IMR-90 (cell line): ENCODE measurements at regions not wholly inside any gene's neighbourhood (a gene's known extent, or its start where the extent isn't known, plus 50 kb on each side); places are given as distances from the start of the nearest gene placed in this dataset.

Experiments used
- ATAC-seq: fragments of 200-7000 bp; cut with Tn5 transposase; 2 replicates; pipeline ENCODE4 v1.9.1; 2020; ENCODE audit warnings: low read depth, mild to moderate bottlenecking, moderate library complexity
- BruUV-seq: library from RNA; stranded (reverse); fragments of 400-500 nt; replicated peaks from 2 replicates; lab custom pipeline; 2021; lab: Mats Ljungman, UMichigan
- CTCF ChIA-PET: fragments of 300-600 bp; formaldehyde crosslinking; extraction: SDS; loops from one replicate; lab custom pipeline; 2021; ENCODE audit warnings: antibody characterized with exemption; lab: Yijun Ruan, JAX
- POLR2A ChIA-PET: fragments of 300-600 bp; sonication (Branson Sonifier 250); formaldehyde crosslinking; loops from one replicate; lab custom pipeline; 2022; ENCODE audit warnings: antibody characterized with exemption; ENCODE audit not compliant: unreplicated experiment; lab: Charles Lee
- DNase-seq: peaks from one replicate; pipeline ENCODE4 v3.0.0; 2013
- H2AFZ ChIP-seq: replicated peaks from 2 replicates; pipeline ENCODE3; 2013; ENCODE audit warnings: low read length, mild to moderate bottlenecking; ENCODE audit not compliant: poor library complexity
- H2AK5ac ChIP-seq: 2 replicates; pipeline ENCODE4 v1.6.1; 2013; ENCODE audit warnings: low read depth, low read length, inconsistent platforms
- H2AK9ac ChIP-seq: replicated peaks from 2 replicates; pipeline ENCODE3; 2013; ENCODE audit warnings: mild to moderate bottlenecking, low read depth, low read length, moderate library complexity; ENCODE audit not compliant: poor library complexity
- H2BK120ac ChIP-seq: 2 replicates; pipeline ENCODE4 v1.6.1; 2013; ENCODE audit warnings: low read depth, low read length, inconsistent platforms
- H2BK15ac ChIP-seq: 3 replicates; pipeline ENCODE4 v1.6.1; 2013; ENCODE audit warnings: low read depth, low read length, inconsistent platforms
- H2BK20ac ChIP-seq: 2 replicates; pipeline ENCODE4 v1.6.1; 2013; ENCODE audit warnings: low read depth, mild to moderate bottlenecking, inconsistent platforms, low read length, moderate library complexity
- H2BK5ac ChIP-seq: 2 replicates; pipeline ENCODE4 v1.6.1; 2013; ENCODE audit warnings: mild to moderate bottlenecking, low read depth, low read length, inconsistent platforms; ENCODE audit not compliant: poor library complexity, severe bottlenecking
- H3K14ac ChIP-seq: replicated peaks from 2 replicates; pipeline ENCODE4 v1.6.1; 2013; ENCODE audit warnings: low read depth, low read length, inconsistent platforms
- H3K18ac ChIP-seq: 2 replicates; pipeline ENCODE4 v1.6.1; 2013; ENCODE audit warnings: low read depth, low read length, control low read depth
- H3K23ac ChIP-seq: 2 replicates; pipeline ENCODE4 v1.6.1; 2013; ENCODE audit warnings: low read depth, low read length, inconsistent platforms
- H3K27ac ChIP-seq: 2 replicates; pipeline ENCODE4 v1.5.1; 2013; ENCODE audit warnings: mild to moderate bottlenecking, control low read depth, low read length; ENCODE audit not compliant: insufficient read depth
- H3K27me3 ChIP-seq: 2 replicates; pipeline ENCODE4 v1.6.1; 2013; ENCODE audit warnings: low read length; ENCODE audit not compliant: control insufficient read depth, insufficient read depth
- H3K36me3 ChIP-seq: 2 replicates; pipeline ENCODE4 v1.6.1; 2013; ENCODE audit warnings: low read length, mixed read lengths; ENCODE audit not compliant: control insufficient read depth, insufficient read depth
- H3K4ac ChIP-seq: 2 replicates; pipeline ENCODE4 v1.6.1; 2013; ENCODE audit warnings: low read depth, low read length, inconsistent platforms
- H3K4me1 ChIP-seq: 2 replicates; pipeline ENCODE4 v1.6.1; 2013; ENCODE audit warnings: low read length, mixed read lengths; ENCODE audit not compliant: control insufficient read depth, insufficient read depth
- H3K4me2 ChIP-seq: 2 replicates; pipeline ENCODE4 v1.6.1; 2013; ENCODE audit warnings: low read depth, mild to moderate bottlenecking, control low read depth, low read length, moderate library complexity
- H3K4me3 ChIP-seq: 2 replicates; pipeline ENCODE4 v1.5.1; 2013; ENCODE audit warnings: low read depth, mild to moderate bottlenecking, control low read depth, low read length, moderate library complexity; ENCODE audit not compliant: insufficient read depth
- H3K56ac ChIP-seq: 2 replicates; pipeline ENCODE4 v1.6.1; 2013; ENCODE audit warnings: low read length, inconsistent platforms; ENCODE audit not compliant: insufficient read depth; ENCODE audit errors: extremely low read depth
- H3K79me1 ChIP-seq, 2 experiments: 2 replicates each; pipeline ENCODE4 v1.6.1; 2013; ENCODE audit warnings: low read length in 2 of 2, inconsistent platforms in 1 of 2, low read depth in 1 of 2
- H3K9ac ChIP-seq: 2 replicates; pipeline ENCODE4 v1.6.1; 2013; ENCODE audit warnings: low read depth, low read length, control low read depth
- H3K9me1 ChIP-seq: 2 replicates; pipeline ENCODE4 v1.6.1; 2013; ENCODE audit warnings: low read length, inconsistent platforms; ENCODE audit not compliant: insufficient read depth
- H3K9me3 ChIP-seq: 2 replicates; pipeline ENCODE4 v1.6.1; 2013; ENCODE audit warnings: low read length; ENCODE audit not compliant: control insufficient read depth, insufficient read depth
- H4K20me1 ChIP-seq: 2 replicates; pipeline ENCODE4 v1.6.1; 2013; ENCODE audit warnings: low read length, inconsistent platforms; ENCODE audit not compliant: insufficient read depth
- H4K5ac ChIP-seq: 2 replicates; pipeline ENCODE4 v1.6.1; 2013; ENCODE audit warnings: mild to moderate bottlenecking, low read depth, low read length, control low read depth
- H4K8ac ChIP-seq, 2 experiments: 2 replicates each; pipeline ENCODE4 v1.6.1; 2013; ENCODE audit warnings: low read depth in 2 of 2, low read length in 2 of 2, control low read depth in 1 of 2, inconsistent platforms in 1 of 2
- H4K91ac ChIP-seq: 2 replicates; pipeline ENCODE4 v1.6.1; 2013; ENCODE audit warnings: low read depth, low read length, inconsistent platforms; ENCODE audit not compliant: insufficient read depth
- CEBPB ChIP-seq: IDR thresholded peaks from 2 replicates; pipeline ENCODE4 v1.6.1; 2012; ENCODE audit warnings: low read depth, low read length, improper control_type of control experiment
- RAD21 ChIP-seq: IDR thresholded peaks from 2 replicates; pipeline ENCODE4 v1.6.1; 2012; ENCODE audit warnings: low read length, improper control_type of control experiment
- SMC3 ChIP-seq: fragments of 150-350 bp; IDR thresholded peaks from 2 replicates; pipeline ENCODE4 v1.6.1; 2016; ENCODE audit warnings: low read depth, mild to moderate bottlenecking, antibody characterized with exemption, low read length, moderate library complexity
- WGBS, 2 experiments: methylation state at CpG; one replicate each; pipeline versions ENCODE4 v1.1.5 to v1.1.7; 2013; ENCODE audit warnings: missing lambda C conversion rate in 2 of 2; ENCODE audit not compliant: insufficient read length in 1 of 2; ENCODE audit errors: extremely low coverage in 2 of 2; 5-methylcytosine and 5-hydroxymethylcytosine counted together
- dilution Hi-C: fragments of 300-500 bp; cut with HindIII; formaldehyde crosslinking; loops from one replicate; pipeline ENCODE4 v1.14.3; 2018; ENCODE audit warnings: low sequenced_read_pairs; ENCODE audit not compliant: unreplicated experiment
- in situ Hi-C: fragments of 300-500 bp; cut with MboI; formaldehyde crosslinking; loops from 3 replicates; pipeline ENCODE4 v1.14.3; 2019; ENCODE audit warnings: low sequenced_read_pairs, inconsistent platforms, mixed read lengths
- intact Hi-C: fragments of 100-400 bp; cut with micrococcal nuclease; formaldehyde crosslinking; loops from 2 replicates; pipeline ENCODE4 v1.10.0; 2022
- TF ChIP-seq, protein P1 (sequence below): conservative IDR thresholded peaks from 2 replicates; pipeline ENCODE4 v1.5.1; 2012; ENCODE audit warnings: mild to moderate bottlenecking, low read depth, low read length, improper control_type of control experiment

DNA sequence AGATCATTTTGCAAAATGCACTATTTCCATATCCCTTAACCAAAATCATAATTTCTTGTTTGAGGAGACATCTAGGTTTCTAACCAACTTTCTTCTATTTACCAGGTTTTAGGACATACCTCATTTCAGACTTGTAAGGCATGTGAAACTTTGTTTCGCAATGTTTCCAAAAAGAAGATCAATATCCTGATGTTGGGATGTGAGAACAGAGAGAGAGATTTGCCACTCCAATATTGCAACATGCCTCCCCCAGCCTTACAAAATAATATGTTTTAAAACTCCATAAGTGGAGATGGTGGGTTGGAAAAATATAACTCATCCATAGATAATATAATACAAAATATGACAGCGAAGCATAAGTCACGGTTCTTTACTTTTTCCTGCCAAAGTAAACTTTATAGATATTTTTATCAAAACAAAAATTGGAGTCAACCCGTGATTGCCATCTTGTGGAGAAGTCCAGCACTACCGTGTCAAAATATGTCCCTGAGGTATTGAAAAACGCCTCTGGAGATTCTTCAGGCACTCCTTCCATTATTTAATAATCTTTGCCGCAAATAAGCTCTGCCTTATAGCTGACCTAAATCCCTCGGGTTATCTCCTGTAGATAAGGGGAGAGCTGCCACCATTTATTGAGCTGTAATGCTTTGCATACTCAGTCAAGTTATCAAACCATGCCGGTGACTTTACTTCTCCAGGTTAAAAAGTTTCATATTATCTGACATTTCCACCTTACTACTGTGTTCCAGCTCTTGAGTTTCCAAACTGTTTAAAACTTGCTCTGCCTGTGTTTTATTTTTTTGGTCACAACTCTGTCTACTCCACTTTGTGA lies 534.2 kb downstream of the HACE1 start:
- dilution Hi-C loops = no loop called here
- WGBS, 2 experiments = no CpG with 5 or more reads among the region's 9 CpGs
- no peak for DNase-seq

More for the DNA sequence above, 534.2 kb downstream of the HACE1 start:
- in situ Hi-C loops = no loop called here
- ChIA-PET CTCF (no interaction called here), POLR2A (no interaction called here)
- Histone ChIP-seq H4K8ac (no peak overlapping the region), H3K4ac (no peak overlapping the region), H2AK5ac (no peak overlapping the region), H3K56ac (no peak overlapping the region), H3K4me3 (no peak overlapping the region), H3K14ac (no peak overlapping the region), H3K23ac (no peak overlapping the region), H4K5ac (no peak overlapping the region), H3K27ac (no peak overlapping the region), H2AFZ (no peak overlapping the region), H3K4me2 (no peak overlapping the region), H3K79me1 (no peaks in the 10 kb centered on the region), H3K9me3 (peaks cover 9% of the 10 kb centered on the region), H2BK15ac (no peak overlapping the region), H4K91ac (no peak overlapping the region), H3K9me1 (no peaks in the 10 kb centered on the region), H3K27me3 (no peaks in the 10 kb centered on the region), H3K9ac (no peak overlapping the region), H2AK9ac (no peak overlapping the region), H3K4me1 (no peaks in the 10 kb centered on the region), H4K20me1 (no peaks in the 10 kb centered on the region), H3K18ac (no peak overlapping the region), H2BK120ac (no peak overlapping the region), H2BK20ac (no peak overlapping the region), H2BK5ac (no peak overlapping the region), H3K36me3 (no peaks in the 10 kb centered on the region)
- intact Hi-C loops = no loop called here
- ATAC-seq = no peak
- TF ChIP-seq RAD21 = no peak; the same call in 1 of the 2 replicates
- TF ChIP-seq, protein P1, sequence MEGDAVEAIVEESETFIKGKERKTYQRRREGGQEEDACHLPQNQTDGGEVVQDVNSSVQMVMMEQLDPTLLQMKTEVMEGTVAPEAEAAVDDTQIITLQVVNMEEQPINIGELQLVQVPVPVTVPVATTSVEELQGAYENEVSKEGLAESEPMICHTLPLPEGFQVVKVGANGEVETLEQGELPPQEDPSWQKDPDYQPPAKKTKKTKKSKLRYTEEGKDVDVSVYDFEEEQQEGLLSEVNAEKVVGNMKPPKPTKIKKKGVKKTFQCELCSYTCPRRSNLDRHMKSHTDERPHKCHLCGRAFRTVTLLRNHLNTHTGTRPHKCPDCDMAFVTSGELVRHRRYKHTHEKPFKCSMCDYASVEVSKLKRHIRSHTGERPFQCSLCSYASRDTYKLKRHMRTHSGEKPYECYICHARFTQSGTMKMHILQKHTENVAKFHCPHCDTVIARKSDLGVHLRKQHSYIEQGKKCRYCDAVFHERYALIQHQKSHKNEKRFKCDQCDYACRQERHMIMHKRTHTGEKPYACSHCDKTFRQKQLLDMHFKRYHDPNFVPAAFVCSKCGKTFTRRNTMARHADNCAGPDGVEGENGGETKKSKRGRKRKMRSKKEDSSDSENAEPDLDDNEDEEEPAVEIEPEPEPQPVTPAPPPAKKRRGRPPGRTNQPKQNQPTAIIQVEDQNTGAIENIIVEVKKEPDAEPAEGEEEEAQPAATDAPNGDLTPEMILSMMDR = peak; percentile 42
- 0 out of 2 replicates have a peak, but pooled peaks have one; percentile 15 for TF ChIP-seq SMC3
- TF ChIP-seq CEBPB = peak; percentile 65
- BruUV-seq = no TSS peak
